ENCODE measurements at regions not wholly inside any gene's neighbourhood (a gene's known extent, or its start where the extent isn't known, plus 50 kb on each side); places are given as distances from the start of the nearest gene placed in this dataset.

- intact Hi-C loops (cut with DNase I; ENCODE audit: low total_unique reads), result no loop called here
- TF ChIP-seq EP300 (IDR thresholded peaks at IDR 0.05) (no peak), POLR2A (IDR thresholded peaks at IDR 0.05) (no peak), POLR2AphosphoS5 (IDR thresholded peaks at IDR 0.05) (no peak), CTCF (IDR thresholded peaks at IDR 0.05) (no peak)
- Histone ChIP-seq H3K4me1 (no peaks in the 10 kb centered on the region), H3K27me3 (no peaks in the 10 kb centered on the region), H3K4me3 (no peak overlapping the region), H3K27ac (no peak overlapping the region), H3K9me3 (peaks cover 0 to 6% (median 2%) of the 10 kb centered on the region in 4 donors), H3K36me3 (no peaks in the 10 kb centered on the region)
- DNase-seq, result no peak
- 82 to 92% (median 87%) methylated on average over 2 of the region's 2 CpGs for WGBS, 5 donors
These were observed 663.5 kb downstream of the EPM2A start for GRCh38 chr6:145071836-145072235.

GRCh38 chr6:145073811-145074210 lies 661.5 kb downstream of the EPM2A start:
- 71 to 83% (median 77%) methylated on average over 2 of the region's 2 CpGs for WGBS, 5 donors
- no peaks in the 10 kb centered on the region for H3K36me3 ChIP-seq
- H3K4me1 ChIP-seq, result no peaks in the 10 kb centered on the region
- H3K27ac ChIP-seq, result no peak overlapping the region
- H3K4me3 ChIP-seq, result no peak overlapping the region
- H3K27me3 ChIP-seq, result no peaks in the 10 kb centered on the region
- DNase-seq, result no peak
- intact Hi-C loops (cut with DNase I; ENCODE audit: low total_unique reads), result no loop called here
- TF ChIP-seq EP300 (IDR thresholded peaks at IDR 0.05) (no peak), POLR2A (IDR thresholded peaks at IDR 0.05) (no peak), POLR2AphosphoS5 (IDR thresholded peaks at IDR 0.05) (no peak), CTCF (IDR thresholded peaks at IDR 0.05) (no peak)
- H3K9me3 ChIP-seq, result peaks cover 0 to 6% (median 2%) of the 10 kb centered on the region in 4 donors

GRCh38 chr6:145074805-145075204 lies 660.5 kb downstream of the EPM2A start:
- Histone ChIP-seq H3K9me3 (peaks cover 0 to 6% (median 2%) of the 10 kb centered on the region in 4 donors), H3K4me1 (no peaks in the 10 kb centered on the region), H3K27ac (no peak overlapping the region), H3K27me3 (no peaks in the 10 kb centered on the region), H3K36me3 (no peaks in the 10 kb centered on the region), H3K4me3 (no peak overlapping the region)
- no peak for DNase-seq
- intact Hi-C loops (cut with DNase I; ENCODE audit: low total_unique reads), result no loop called here
- TF ChIP-seq POLR2A (IDR thresholded peaks at IDR 0.05) (no peak), POLR2AphosphoS5 (IDR thresholded peaks at IDR 0.05) (no peak), CTCF (IDR thresholded peaks at IDR 0.05) (no peak), EP300 (IDR thresholded peaks at IDR 0.05) (no peak)

- Histone ChIP-seq H3K36me3 (no peaks in the 10 kb centered on the region), H3K9me3 (peaks cover 0 to 6% (median 2%) of the 10 kb centered on the region in 4 donors), H3K27ac (no peak overlapping the region), H3K27me3 (no peaks in the 10 kb centered on the region), H3K4me1 (no peaks in the 10 kb centered on the region), H3K4me3 (no peak overlapping the region)
- peak in 1 of 2 donors; percentile 5 for DNase-seq
- intact Hi-C loops (cut with DNase I; ENCODE audit: low total_unique reads), result no loop called here
- 17 to 47% (median 25%) methylated on average over 1 of the region's 1 CpG for WGBS, 5 donors
- TF ChIP-seq POLR2AphosphoS5 (IDR thresholded peaks at IDR 0.05) (no peak), EP300 (IDR thresholded peaks at IDR 0.05) (no peak), POLR2A (IDR thresholded peaks at IDR 0.05) (no peak), CTCF (IDR thresholded peaks at IDR 0.05) (no peak)
These were observed 659.9 kb downstream of the EPM2A start for GRCh38 chr6:145075425-145075824.
